GM21360 (cell line): ENCODE measurements at regions not wholly inside any gene's neighbourhood (a gene's known extent, or its start where the extent isn't known, plus 50 kb on each side); places are given as distances from the start of the nearest gene placed in this dataset.

Experiments
- ATAC-seq: cut with Tn5 transposase; IDR thresholded peaks from one replicate; pipeline ENCODE4 v1.9.1; 2021; ENCODE audit warnings: mild to moderate bottlenecking, moderate library complexity; ENCODE audit not compliant: unreplicated experiment

DNA sequence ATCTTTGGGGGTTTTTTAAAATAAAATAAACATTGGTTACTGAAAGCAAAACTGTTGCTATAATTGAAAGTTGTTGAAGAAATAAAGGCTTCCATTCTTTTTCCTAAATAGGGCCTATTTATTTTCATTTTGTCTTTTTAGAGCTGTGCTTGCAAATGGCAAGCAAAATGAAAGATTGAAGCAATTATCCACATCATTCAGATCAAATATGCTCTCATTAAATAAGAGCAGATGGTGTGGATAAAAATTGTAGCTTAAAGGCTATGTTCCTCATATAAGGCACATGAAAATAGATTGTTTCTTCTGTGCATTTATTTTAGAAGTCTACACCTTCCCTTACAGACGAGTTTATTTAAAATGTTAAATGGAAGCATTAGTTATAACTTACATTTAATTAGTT, 1317.7 kb downstream of the MRPL39 start:
- no peak for ATAC-seq

GRCh38 chr21:24280596-24280995, 1326.7 kb downstream of the MRPL39 start:
- no peak for ATAC-seq

DNA sequence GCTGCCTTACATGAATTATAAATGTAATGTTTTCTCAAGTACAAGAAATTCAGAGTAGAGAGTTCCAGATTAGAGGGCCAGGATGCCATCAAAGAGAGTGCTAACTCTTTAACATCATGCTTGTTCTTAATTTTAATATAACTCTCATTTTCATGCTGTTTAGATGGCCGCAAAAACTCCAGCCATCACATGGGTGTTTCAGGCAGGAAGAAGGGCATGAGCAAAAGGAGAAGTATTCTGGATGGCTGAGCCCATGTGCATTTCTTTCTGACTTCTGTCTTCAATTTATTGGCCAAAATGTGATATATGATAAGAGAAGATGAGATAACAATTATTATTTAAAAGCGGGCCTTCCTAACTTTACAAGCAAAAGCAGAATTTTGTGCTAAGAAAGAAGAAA, 1328.6 kb downstream of the MRPL39 start:
- no peak for ATAC-seq

DNA sequence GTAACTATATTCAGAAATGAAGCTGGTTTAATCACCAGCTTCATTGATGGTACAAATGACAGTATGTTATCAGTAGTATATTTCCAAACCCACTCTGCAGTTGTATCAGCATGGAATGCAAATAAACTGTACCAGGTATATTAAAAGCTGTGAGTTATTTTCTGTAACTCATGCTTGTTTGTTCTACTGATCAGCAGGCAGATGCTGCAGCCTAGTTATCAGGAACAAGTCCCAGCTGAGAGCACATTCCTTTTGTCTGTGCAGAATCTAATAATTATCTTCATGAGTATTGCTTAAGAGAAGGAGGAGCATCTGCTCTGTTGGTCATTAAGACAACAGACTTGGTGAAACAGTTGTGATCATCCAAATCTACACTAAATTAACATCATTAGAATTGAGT, 1331.1 kb downstream of the MRPL39 start:
- no peak for ATAC-seq

DNA sequence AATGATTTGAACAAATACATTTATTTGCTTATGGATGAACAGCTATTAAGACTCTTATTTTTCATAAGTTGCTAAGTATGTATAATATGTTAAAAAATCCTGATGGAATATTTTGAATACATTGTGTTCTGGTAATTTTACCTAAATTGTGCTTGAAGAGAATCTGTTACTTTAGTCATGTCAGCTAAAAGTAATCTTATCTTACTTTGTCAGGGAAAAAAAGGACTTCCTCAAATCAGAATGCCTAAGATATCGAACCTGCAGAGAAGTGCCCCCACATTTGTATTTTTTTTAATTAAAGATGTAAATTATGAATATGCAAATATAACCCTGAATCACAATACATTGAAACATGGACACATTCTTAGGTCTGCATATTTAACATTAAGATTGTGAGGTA, 1331.7 kb downstream of the MRPL39 start:
- ATAC-seq = no peak

GRCh38 chr21:24272521-24272938, 1334.8 kb downstream of the MRPL39 start:
- ATAC-seq = no peak

DNA sequence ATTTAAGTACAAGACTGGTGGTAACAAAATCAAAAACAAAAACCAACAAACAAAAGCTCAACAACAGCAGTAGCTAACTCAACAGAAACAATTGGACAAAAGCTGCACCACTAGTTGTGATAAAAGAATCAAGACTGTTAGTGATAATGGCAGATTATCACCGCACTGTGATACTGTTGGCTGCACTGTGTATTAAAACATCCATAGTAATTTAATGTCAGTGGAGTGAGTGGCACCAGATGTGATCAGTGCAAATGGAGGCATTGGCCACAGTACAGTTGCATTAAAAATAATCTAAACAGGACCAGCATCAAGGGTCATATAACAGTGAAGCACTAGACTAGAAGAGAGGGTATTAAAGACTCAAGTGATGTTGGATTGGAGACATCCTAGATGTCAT, 1341.3 kb downstream of the MRPL39 start:
- ATAC-seq = no peak

DNA sequence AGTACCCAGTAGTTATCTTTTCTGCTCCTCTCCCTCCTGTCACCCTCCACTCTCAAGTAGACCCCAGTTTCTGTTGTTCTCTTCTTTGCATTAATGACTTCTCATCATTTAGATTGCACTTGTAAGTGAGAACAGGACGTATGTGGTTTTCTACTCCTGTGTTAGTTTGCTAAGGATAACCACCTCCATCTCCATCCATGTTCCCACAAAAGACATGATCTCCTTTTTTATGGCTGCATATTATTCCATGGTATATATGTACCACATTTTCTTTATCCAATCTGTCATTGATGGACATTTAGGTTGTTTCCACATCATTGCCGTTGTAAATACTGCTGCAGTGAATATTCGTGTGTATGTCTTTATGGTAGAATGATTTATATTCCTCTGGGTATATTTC, 1346.5 kb downstream of the MRPL39 start:
- no peak for ATAC-seq

DNA sequence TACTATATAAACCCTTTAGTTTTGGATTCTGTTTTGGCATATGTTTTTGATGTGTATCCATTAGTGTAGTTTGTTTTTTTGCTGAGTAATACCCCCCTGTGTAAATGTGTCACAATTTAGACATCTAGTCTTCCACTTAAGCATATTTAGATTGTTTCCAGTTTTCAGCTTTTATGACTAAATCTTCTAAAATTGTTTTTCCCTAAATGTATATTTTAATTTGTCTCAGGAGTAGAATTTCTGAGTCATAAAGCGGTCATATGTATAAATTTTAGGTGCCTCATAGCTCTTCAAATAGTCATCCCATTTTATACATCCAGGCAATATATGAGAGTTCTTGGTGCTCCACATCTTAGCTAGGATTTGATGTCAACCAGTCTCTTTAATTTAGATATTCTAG, 1348.0 kb downstream of the MRPL39 start:
- ATAC-seq = no peak

DNA sequence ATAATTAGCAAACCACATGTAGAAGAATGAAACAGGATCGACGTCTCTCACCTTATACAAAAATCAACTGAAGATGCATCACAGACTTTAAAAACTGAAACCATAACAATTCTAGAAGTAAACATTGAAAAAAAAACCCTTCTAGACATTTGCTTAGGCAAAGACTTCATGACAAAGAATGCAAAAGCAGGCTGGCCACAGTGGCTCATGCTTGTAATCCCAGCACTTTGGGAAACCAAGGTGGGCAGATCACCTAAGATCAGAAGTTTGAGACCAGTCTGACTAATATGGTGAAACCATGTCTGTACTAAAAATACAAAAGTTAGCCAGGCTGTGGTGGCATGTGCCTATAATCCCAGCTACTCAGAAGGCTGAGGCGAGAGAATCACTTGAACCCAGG, 1351.7 kb downstream of the MRPL39 start:
- ATAC-seq = no peak

DNA sequence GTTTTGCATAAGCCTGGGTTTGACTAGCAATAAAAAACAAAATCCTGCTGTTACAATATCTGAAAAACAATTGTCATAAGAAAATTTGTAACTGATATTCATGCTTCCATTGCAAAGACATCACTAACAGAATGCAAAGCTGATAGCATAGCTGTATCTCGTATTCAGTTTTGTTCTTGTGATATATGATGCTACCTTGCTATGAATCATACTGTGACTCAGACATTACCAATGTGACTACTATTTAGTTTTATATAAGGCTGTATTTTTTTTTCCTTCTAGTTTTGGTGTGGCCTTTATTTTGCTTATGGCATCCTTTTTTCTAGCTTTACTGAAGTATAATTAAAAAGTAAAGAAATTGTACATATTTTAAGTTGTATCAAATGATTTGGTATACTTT, 1381.8 kb downstream of the MRPL39 start:
- ATAC-seq = no peak

- ATAC-seq = no peak
Measured at GRCh38 chr21:24224422-24224821, 1382.9 kb downstream of the MRPL39 start.

DNA sequence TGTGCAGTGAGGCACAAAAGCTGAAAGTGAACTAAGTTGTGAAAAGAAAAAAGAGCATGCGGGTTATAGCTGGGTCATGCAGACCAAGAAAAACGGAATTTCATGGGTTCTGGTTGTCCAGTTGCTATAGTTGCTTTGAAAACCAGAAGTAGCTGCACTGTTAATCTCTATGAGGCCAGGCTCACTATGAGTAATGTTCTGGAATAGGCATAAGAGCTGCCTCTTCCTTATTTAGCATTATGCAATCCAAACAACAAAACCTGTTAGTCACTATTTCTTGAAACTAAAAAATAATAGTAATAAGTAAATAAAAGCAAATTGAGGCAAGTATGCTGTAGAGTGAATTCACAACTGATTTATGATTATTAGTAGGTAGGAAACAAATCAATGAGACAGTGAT, 1383.7 kb downstream of the MRPL39 start:
- no peak for ATAC-seq

GRCh38 chr21:24222676-24223075, 1384.6 kb downstream of the MRPL39 start:
- no peak for ATAC-seq

DNA sequence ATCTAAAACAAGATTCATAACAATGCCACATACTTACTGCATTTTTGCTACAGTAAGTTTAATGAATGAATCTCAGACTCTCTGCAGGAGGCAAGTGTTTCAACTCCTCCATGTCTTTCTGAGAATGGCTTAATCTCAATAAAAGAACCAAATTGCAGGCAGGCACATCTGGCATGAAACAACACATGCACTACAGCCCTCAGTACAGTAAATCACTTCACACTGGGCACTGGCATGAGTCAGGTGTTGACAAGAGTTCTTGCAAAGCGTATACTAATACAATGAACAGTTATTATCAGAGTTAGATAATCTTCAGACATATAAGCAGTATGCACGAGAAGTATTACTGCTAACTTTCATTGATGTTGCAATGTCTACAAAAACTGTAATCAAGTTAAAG, 1386.8 kb downstream of the MRPL39 start:
- ATAC-seq = no peak

GRCh38 chr21:24217151-24217550, 1390.1 kb downstream of the MRPL39 start:
- no peak for ATAC-seq

GRCh38 chr21:24210130-24210529, 1397.2 kb downstream of the MRPL39 start:
- ATAC-seq = no peak

GRCh38 chr21:24208562-24209260, 1398.6 kb downstream of the MRPL39 start:
- ATAC-seq = no peak

DNA sequence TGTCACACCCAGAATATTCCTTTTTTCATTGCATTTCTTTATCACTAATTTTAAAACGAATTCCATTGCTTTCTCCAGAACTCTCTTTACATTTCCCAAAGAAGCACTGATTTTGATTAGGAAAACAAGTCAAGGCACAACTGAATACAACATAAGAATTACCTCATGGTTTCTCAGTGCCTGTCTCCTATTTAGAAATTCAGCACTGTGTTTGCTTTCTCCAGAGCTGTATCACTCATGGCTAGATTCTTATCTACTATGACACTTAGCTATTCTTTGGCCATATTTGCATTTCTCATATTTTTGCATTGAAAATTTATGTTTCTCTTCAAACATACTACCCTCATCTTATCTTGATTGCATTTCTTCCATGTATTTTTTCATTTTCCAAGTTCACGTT, 1402.0 kb downstream of the MRPL39 start:
- ATAC-seq = no peak

- ATAC-seq = no peak
Measured at GRCh38 chr21:24204641-24205040, 1402.6 kb downstream of the MRPL39 start.

- ATAC-seq = no peak
Measured at GRCh38 chr21:24200052-24200451, 1407.2 kb downstream of the MRPL39 start.

DNA sequence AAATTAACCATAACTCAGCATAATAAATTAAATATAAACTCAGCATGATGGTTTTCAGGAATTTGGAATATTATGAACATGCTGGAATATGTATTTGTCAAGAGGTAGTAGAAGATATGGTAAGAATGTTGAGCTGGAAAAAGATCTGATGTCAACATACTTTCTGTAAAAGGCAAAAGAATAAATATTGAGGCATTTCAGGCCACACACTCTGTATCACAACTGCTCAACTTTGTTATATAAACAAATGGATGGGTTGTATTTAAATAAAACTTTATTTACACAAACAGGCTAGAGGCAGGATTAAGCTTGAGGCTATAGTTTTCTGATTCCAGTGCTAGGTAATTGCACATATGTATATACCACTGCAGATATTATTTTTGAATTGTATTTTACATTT, 1409.4 kb downstream of the MRPL39 start:
- no peak for ATAC-seq

DNA sequence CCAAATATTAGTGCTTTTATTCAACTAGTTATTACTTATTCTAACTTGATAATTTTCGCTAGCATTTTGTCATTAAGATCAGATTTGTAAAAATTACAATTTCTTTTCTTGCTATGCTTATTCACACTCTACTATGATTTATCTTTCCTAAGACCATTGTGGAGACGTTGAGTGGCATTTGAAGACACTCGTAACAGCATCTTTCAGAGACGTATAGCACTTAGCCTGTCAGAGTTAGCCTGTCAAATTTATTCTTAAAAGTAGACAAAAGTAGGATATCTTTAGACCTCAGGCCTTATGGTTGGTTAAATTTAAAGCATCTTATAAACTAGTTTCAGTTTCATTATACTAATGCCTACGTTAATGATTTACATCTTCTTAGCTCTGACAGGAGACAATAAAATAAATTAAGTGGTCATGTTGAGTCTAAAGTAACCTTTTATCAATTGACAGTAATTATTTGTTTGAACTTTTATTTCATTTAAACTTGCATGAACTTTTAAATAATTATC, 1410.1 kb downstream of the MRPL39 start:
- ATAC-seq = no peak
